ENCODE measurements at regions not wholly inside any gene's neighbourhood (a gene's known extent, or its start where the extent isn't known, plus 50 kb on each side); places are given as distances from the start of the nearest gene placed in this dataset.

DNA sequence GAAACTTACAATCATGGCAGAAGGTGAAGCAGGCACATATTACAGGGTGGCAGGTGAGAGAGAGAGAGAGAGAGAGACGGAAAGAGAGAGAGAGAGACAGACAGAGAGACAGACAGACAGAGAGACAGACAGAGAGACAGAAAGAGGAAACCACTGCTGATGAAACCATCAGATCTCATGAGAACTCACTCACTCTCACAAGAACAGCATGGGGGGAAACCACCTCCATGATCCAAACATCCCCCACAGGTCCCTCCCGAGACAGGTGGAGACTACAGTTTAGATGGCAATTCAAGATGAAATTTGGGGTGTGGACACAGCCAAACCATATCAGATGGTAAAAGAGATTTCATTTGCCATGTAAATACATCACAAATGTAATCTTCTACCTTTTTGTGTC, 708.1 kb downstream of the MRPL39 start:
- H3K9ac ChIP-seq (replicated peaks in 1 of 4; ENCODE audit: extremely low read depth in 1 of 4, low read depth in 3 of 4, low read length in 3 of 4), result no peak overlapping the region
- no peak overlapping the region for H3K56ac ChIP-seq (replicated peaks; ENCODE audit: insufficient read length, low read depth, low read length)
- H3K27ac ChIP-seq (ENCODE audit: low read depth, low read length), result no peak overlapping the region
- H2BK15ac ChIP-seq (ENCODE audit: low read length), result no peak overlapping the region
- H4K91ac ChIP-seq (replicated peaks; ENCODE audit: insufficient read length, low read length), result no peak overlapping the region
- H3K79me1 ChIP-seq (ENCODE audit: low read depth, low read length), result no peaks in the 10 kb centered on the region
- no peak overlapping the region for H3K18ac ChIP-seq (ENCODE audit: extremely low read depth, low read length)
- no peak for TF ChIP-seq ASH2L (IDR thresholded peaks at IDR 0.05; ENCODE audit: low read length)
- no peak for TF ChIP-seq RBBP5 (IDR thresholded peaks at IDR 0.05; ENCODE audit: borderline replicate concordance, low read depth, low read length)
- TF ChIP-seq FOSL1 (IDR thresholded peaks at IDR 0.05; ENCODE audit: insufficient read depth, low read depth, low read length), result no peak
- TF ChIP-seq GTF2F1 (IDR thresholded peaks at IDR 0.05; ENCODE audit: borderline replicate concordance, low read depth, low read length), result no peak
- no peak overlapping the region for H3K14ac ChIP-seq (ENCODE audit: insufficient read length)
- H3K4me2 ChIP-seq (ENCODE audit: insufficient read depth in 1 of 2, low read depth in 2 of 2, low read length in 2 of 2), result no peak overlapping the region
- no peak overlapping the region for H3K4ac ChIP-seq (replicated peaks; ENCODE audit: insufficient read length, low read depth, low read length)
- no peak for DNase-seq (ENCODE audit: low read depth in 1 of 2, low spot score in 2 of 2)
- FAIRE-seq, result no peak
- H3K23ac ChIP-seq (ENCODE audit: insufficient read length), result no peak overlapping the region
- no peaks in the 10 kb centered on the region for H3K9me3 ChIP-seq (ENCODE audit: insufficient read depth in 2 of 2, low read depth in 1 of 2, low read length in 1 of 2)
- H3K27me3 ChIP-seq (replicated peaks in 1 of 4; ENCODE audit: control insufficient read depth in 3 of 4, extremely low read depth in 1 of 4, insufficient read depth in 3 of 4, low read length in 3 of 4), result no peaks in the 10 kb centered on the region
- H2BK120ac ChIP-seq (replicated peaks; ENCODE audit: low read depth, low read length), result no peak overlapping the region
- no peaks in the 10 kb centered on the region for H4K20me1 ChIP-seq (replicated peaks in 1 of 2; ENCODE audit: control insufficient read depth in 1 of 2, insufficient read depth in 2 of 2, low read length in 2 of 2)
- H3K4me1 ChIP-seq (replicated peaks in 1 of 4; ENCODE audit: control insufficient read depth in 3 of 4, insufficient read depth in 4 of 4, low read length in 3 of 4), result peaks cover 0 to 2% (median 0%) of the 10 kb centered on the region in 4 experiments; a peak in 2 of 7 replicates
- H2BK12ac ChIP-seq (ENCODE audit: low read depth, low read length), result no peak overlapping the region
- no peaks in the 10 kb centered on the region for H3K36me3 ChIP-seq (ENCODE audit: control insufficient read depth in 2 of 4, insufficient read depth in 4 of 4, low read length in 3 of 4)
- no peak overlapping the region for H3K4me3 ChIP-seq (ENCODE audit: extremely low read depth in 1 of 4, insufficient read depth in 2 of 4, low read depth in 3 of 4, low read length in 4 of 4)
- ChIA-PET POLR2A (ENCODE audit: partially characterized antibody) (no interaction called here), CTCF (ENCODE audit: partially characterized antibody) (no interaction called here)
- H2BK5ac ChIP-seq (ENCODE audit: low read depth, low read length), result no peak overlapping the region
- no peak overlapping the region for H4K8ac ChIP-seq (ENCODE audit: extremely low read depth, insufficient read depth, low read length)
- no peak overlapping the region for H4K5ac ChIP-seq (ENCODE audit: insufficient read length, low read depth, low read length)
- no peaks in the 10 kb centered on the region for H3K79me2 ChIP-seq (ENCODE audit: control insufficient read depth in 1 of 2, insufficient read depth in 2 of 2, low read length in 2 of 2)
- H2BK20ac ChIP-seq (ENCODE audit: low read length), result no peak overlapping the region
- no peak overlapping the region; the same call in 1 of the 2 replicates for H2AFZ ChIP-seq (ENCODE audit: low read length)
- no peaks in the 10 kb centered on the region for H3K23me2 ChIP-seq (ENCODE audit: low read depth, low read length)
- H2AK5ac ChIP-seq (ENCODE audit: low read depth, low read length), result no peak overlapping the region
- 91% methylated on average over 2 of the region's 2 CpGs; no CpG with 5 or more reads in 1 of the 2 experiments for WGBS, 2 experiments (ENCODE audit: extremely low coverage in 1 of 2, insufficient coverage in 1 of 2, insufficient read length in 1 of 2, insufficient replicate concordance in 2 of 2, low coverage in 1 of 2, low lambda C conversion rate in 2 of 2, missing lambda C conversion rate in 1 of 2)
